ENCODE measurements at regions not wholly inside any gene's neighbourhood (a gene's known extent, or its start where the extent isn't known, plus 50 kb on each side); places are given as distances from the start of the nearest gene placed in this dataset.

GRCh38 chr13:73273276-73273675, 214.5 kb downstream of the KLF5 start:
- H3K4me2 ChIP-seq (ENCODE audit: low read length): no peak overlapping the region
- H3K36me3 ChIP-seq (ENCODE audit: control insufficient read depth in 1 of 2, insufficient read depth in 2 of 2, low read length in 2 of 2): no peaks in the 10 kb centered on the region
- POLR2A ChIA-PET: no interaction called here
- no peaks in the 10 kb centered on the region for H4K20me1 ChIP-seq (ENCODE audit: insufficient read depth)
- CTCF ChIA-PET: no interaction called here
- H3K27me3 ChIP-seq (ENCODE audit: insufficient read depth, low read length): no peaks in the 10 kb centered on the region
- ATAC-seq (no peak), DNase-seq (ENCODE audit: low read depth, low spot score) (no peak)
- H3K79me2 ChIP-seq (ENCODE audit: insufficient read depth, low read length): no peaks in the 10 kb centered on the region
- peaks cover 0 to 6% of the 10 kb centered on the region in 2 experiments; a peak in 2 of 4 replicates for H3K4me1 ChIP-seq (ENCODE audit: control insufficient read depth in 1 of 2, insufficient read depth in 2 of 2, low read length in 2 of 2)
- no peak overlapping the region for H3K4me3 ChIP-seq (replicated peaks in 1 of 2; ENCODE audit: low read depth in 1 of 2, low read length in 2 of 2)
- no peaks in the 10 kb centered on the region for H3K9me2 ChIP-seq (ENCODE audit: insufficient read depth)
- RAD21 ChIA-PET (ENCODE audit: low non-redundant PET in 1 of 2, low total read pairs in 2 of 2, uncharacterized antibody in 2 of 2, unreplicated experiment in 2 of 2): no interaction called here
- H3K27ac ChIP-seq (ENCODE audit: low read depth, low read length): no peak overlapping the region
- no peak overlapping the region for H3K9ac ChIP-seq (ENCODE audit: low read length)
- H3K9me3 ChIP-seq (ENCODE audit: control insufficient read depth in 1 of 2, insufficient read depth in 1 of 2, low read depth in 1 of 2, low read length in 2 of 2): no peaks in the 10 kb centered on the region
- BruUV-seq (replicated peaks): no TSS peak
- intact Hi-C loops (cut with micrococcal nuclease): no loop called here
- TF ChIP-seq SP1 (IDR thresholded peaks at IDR 0.05; ENCODE audit: low read depth) (no peak), CEBPB (IDR thresholded peaks at IDR 0.05; ENCODE audit: low read depth) (no peak), RAD21 (IDR thresholded peaks at IDR 0.05; ENCODE audit: low read depth) (no peak), POLR2A (IDR thresholded peaks at IDR 0.05; ENCODE audit: borderline replicate concordance, extremely low read depth, insufficient read depth, insufficient read length) (no peak), JUND (IDR thresholded peaks at IDR 0.05) (no peak), TCF7L2 (IDR thresholded peaks at IDR 0.05; ENCODE audit: borderline replicate concordance, extremely low read depth, insufficient read depth, insufficient read length) (no peak), REST (IDR thresholded peaks at IDR 0.05; ENCODE audit: low read depth) (no peak), ELF1 (IDR thresholded peaks at IDR 0.05; ENCODE audit: borderline replicate concordance, low read depth) (no peak), EGR1 (IDR thresholded peaks at IDR 0.05; ENCODE audit: low read depth) (no peak), SIN3A (IDR thresholded peaks at IDR 0.05; ENCODE audit: low read depth) (no peak), POLR2AphosphoS5 (IDR thresholded peaks at IDR 0.05; ENCODE audit: low read depth, low read length) (no peak), ZNF274 (IDR thresholded peaks at IDR 0.05; ENCODE audit: low read depth, low read length) (no peak), ZFX (IDR thresholded peaks at IDR 0.05) (no peak), EZH2phosphoT487 (IDR thresholded peaks at IDR 0.05; ENCODE audit: borderline replicate concordance) (no peak), EZH2 (IDR thresholded peaks at IDR 0.05) (no peak), ZBTB33 (IDR thresholded peaks at IDR 0.05; ENCODE audit: extremely low read depth, insufficient replicate concordance, low read length) (no peak), CBX3 (IDR thresholded peaks at IDR 0.05; ENCODE audit: low read depth) (no peak), ATF3 (IDR thresholded peaks at IDR 0.05) (no peak), YY1 (IDR thresholded peaks at IDR 0.05; ENCODE audit: extremely low read depth, insufficient replicate concordance, low read depth, low read length) (no peak), FOSL1 (IDR thresholded peaks at IDR 0.05; ENCODE audit: low read depth) (no peak)
- no peak overlapping the region for H2AFZ ChIP-seq (ENCODE audit: low read depth, low read length, poor library complexity, severe bottlenecking)

All from HCT116 (cell line).